Neuronal stem cell (in vitro differentiated cells): ENCODE measurements at regions not wholly inside any gene's neighbourhood (a gene's known extent, or its start where the extent isn't known, plus 50 kb on each side); places are given as distances from the start of the nearest gene placed in this dataset.

ENCODE experiments used
- DNase-seq: peaks from one replicate; pipeline ENCODE4 v3.0.0-alpha.2; 2013; ENCODE audit warnings: low spot score
- H2AFZ ChIP-seq: one replicate; pipeline ENCODE4 v1.6.1; 2013; ENCODE audit warnings: mild to moderate bottlenecking, low read length, inconsistent platforms
- H2AK5ac ChIP-seq: 2 replicates; pipeline ENCODE4 v1.6.1; 2013; ENCODE audit warnings: low read depth, mild to moderate bottlenecking, inconsistent platforms, low read length, moderate library complexity, mixed read lengths
- H2BK120ac ChIP-seq: 2 replicates; pipeline ENCODE4 v1.6.1; 2013; ENCODE audit warnings: low read depth, mild to moderate bottlenecking, inconsistent platforms, low read length, moderate library complexity, mixed read lengths
- H2BK12ac ChIP-seq: one replicate; pipeline ENCODE4 v1.6.1; 2013; ENCODE audit warnings: low read length, inconsistent platforms
- H2BK15ac ChIP-seq: 2 replicates; pipeline ENCODE4 v1.6.1; 2013; ENCODE audit warnings: mild to moderate bottlenecking, low read length, inconsistent platforms, mixed read lengths
- H2BK5ac ChIP-seq: one replicate; pipeline ENCODE4 v1.6.1; 2013; ENCODE audit warnings: inconsistent platforms, mild to moderate bottlenecking, low read length, moderate library complexity
- H3K14ac ChIP-seq: one replicate; pipeline ENCODE4 v1.6.1; 2013; ENCODE audit warnings: low read length, inconsistent platforms
- H3K18ac ChIP-seq: 2 replicates; pipeline ENCODE4 v1.6.1; 2013; ENCODE audit warnings: low read length, inconsistent platforms
- H3K23ac ChIP-seq: 2 replicates; pipeline ENCODE4 v1.6.1; 2013; ENCODE audit warnings: low read depth, mild to moderate bottlenecking, mixed read lengths, low read length, inconsistent platforms; ENCODE audit not compliant: poor library complexity
- H3K27ac ChIP-seq: replicated peaks from 3 replicates; pipeline ENCODE4 v1.5.1; 2013; ENCODE audit warnings: low read length, inconsistent platforms
- H3K27me3 ChIP-seq, 3 experiments: 2 replicates each; pipeline ENCODE4 v1.6.1; 2013; ENCODE audit warnings: low read length in 3 of 3, mild to moderate bottlenecking in 2 of 3, inconsistent platforms in 1 of 3, low read depth in 1 of 3, mixed read lengths in 1 of 3, moderate library complexity in 1 of 3; ENCODE audit not compliant: control insufficient read depth in 3 of 3, insufficient read depth in 3 of 3
- H3K36me3 ChIP-seq, 2 donors: replicated peaks in 1 of 2; 2 replicates each; pipeline ENCODE4 v1.6.1; 2013; ENCODE audit warnings: low read length in 2 of 2; ENCODE audit not compliant: control insufficient read depth in 2 of 2, insufficient read depth in 2 of 2
- H3K4ac ChIP-seq: 2 replicates; pipeline ENCODE4 v1.6.1; 2013; ENCODE audit warnings: inconsistent platforms, mild to moderate bottlenecking, low read length, moderate library complexity
- H3K4me1 ChIP-seq, 2 donors: 1 replicate in 1 of 2; 2 replicates in 1 of 2; pipeline ENCODE4 v1.6.1; 2013; ENCODE audit warnings: low read length in 2 of 2, low read depth in 1 of 2; ENCODE audit not compliant: control insufficient read depth in 2 of 2, insufficient read depth in 1 of 2
- H3K4me2 ChIP-seq: one replicate; pipeline ENCODE4 v1.6.1; 2013; ENCODE audit warnings: mild to moderate bottlenecking, low read length, inconsistent platforms; ENCODE audit not compliant: insufficient read depth, poor library complexity, severe bottlenecking
- H3K4me3 ChIP-seq, 2 donors: 2 replicates each; pipeline ENCODE4 v1.5.1; 2013; ENCODE audit warnings: low read length in 2 of 2, mild to moderate bottlenecking in 2 of 2, inconsistent platforms in 1 of 2, moderate library complexity in 1 of 2
- H3K79me1 ChIP-seq: one replicate; pipeline ENCODE4 v1.6.1; 2013; ENCODE audit warnings: low read depth, mild to moderate bottlenecking, inconsistent platforms, low read length, moderate library complexity
- H3K9ac ChIP-seq: one replicate; pipeline ENCODE4 v1.6.1; 2013; ENCODE audit warnings: mild to moderate bottlenecking, low read depth, low read length, inconsistent platforms; ENCODE audit not compliant: poor library complexity
- H3K9me3 ChIP-seq, 2 donors: replicated peaks in 1 of 2; 2 replicates each; pipeline versions ENCODE3 to v1.6.1; 2013; ENCODE audit warnings: low read length in 2 of 2, mild to moderate bottlenecking in 2 of 2, inconsistent platforms in 1 of 2, low read depth in 1 of 2, mixed read lengths in 1 of 2, moderate library complexity in 1 of 2; ENCODE audit not compliant: control insufficient read depth in 2 of 2, insufficient read depth in 1 of 2
- H4K8ac ChIP-seq: one replicate; pipeline ENCODE4 v1.6.1; 2013; ENCODE audit warnings: low read depth, mild to moderate bottlenecking, inconsistent platforms, low read length, moderate library complexity
- H4K91ac ChIP-seq: one replicate; pipeline ENCODE4 v1.6.1; 2013; ENCODE audit warnings: low read length, low read depth, mild to moderate bottlenecking, inconsistent platforms; ENCODE audit not compliant: poor library complexity
- WGBS, 2 donors: extraction: QIAGEN DNeasy Blood & Tissue Kit; methylation state at CpG; one replicate each; pipeline ENCODE4 v1.1.7; 2013; ENCODE audit warnings: missing lambda C conversion rate in 2 of 2, mixed read lengths in 1 of 2; ENCODE audit not compliant: insufficient read length in 2 of 2, insufficient replicate concordance in 1 of 2; ENCODE audit errors: extremely low coverage in 2 of 2; 5-methylcytosine and 5-hydroxymethylcytosine counted together

- H3K4ac ChIP-seq: no peak overlapping the region
- no peak overlapping the region for H2BK15ac ChIP-seq
- no peak overlapping the region for H2BK120ac ChIP-seq
- no peaks in the 10 kb centered on the region for H3K4me1 ChIP-seq
- no peak overlapping the region for H2BK5ac ChIP-seq
- no CpG with 5 or more reads among the region's 3 CpGs for WGBS, 2 donors
- H3K9ac ChIP-seq: no peak overlapping the region
- no peak overlapping the region for H3K18ac ChIP-seq
- no peak overlapping the region for H2AK5ac ChIP-seq
- no peaks in the 10 kb centered on the region for H3K9me3 ChIP-seq
- no peak overlapping the region for H3K14ac ChIP-seq
- no peak for DNase-seq
- no peaks in the 10 kb centered on the region for H3K79me1 ChIP-seq
- no peak overlapping the region for H3K4me2 ChIP-seq
- no peaks in the 10 kb centered on the region for H3K27me3 ChIP-seq
- H3K23ac ChIP-seq: no peak overlapping the region
- H4K91ac ChIP-seq: no peak overlapping the region
- H3K36me3 ChIP-seq: no peaks in the 10 kb centered on the region
- no peak overlapping the region for H3K4me3 ChIP-seq
- H3K27ac ChIP-seq: no peak overlapping the region
- H2AFZ ChIP-seq: no peak overlapping the region
- H2BK12ac ChIP-seq: no peak overlapping the region
- H4K8ac ChIP-seq: no peak overlapping the region
Measured at GRCh38 chr1:239155466-239156091, 230.8 kb upstream of the CHRM3 start.

DNA sequence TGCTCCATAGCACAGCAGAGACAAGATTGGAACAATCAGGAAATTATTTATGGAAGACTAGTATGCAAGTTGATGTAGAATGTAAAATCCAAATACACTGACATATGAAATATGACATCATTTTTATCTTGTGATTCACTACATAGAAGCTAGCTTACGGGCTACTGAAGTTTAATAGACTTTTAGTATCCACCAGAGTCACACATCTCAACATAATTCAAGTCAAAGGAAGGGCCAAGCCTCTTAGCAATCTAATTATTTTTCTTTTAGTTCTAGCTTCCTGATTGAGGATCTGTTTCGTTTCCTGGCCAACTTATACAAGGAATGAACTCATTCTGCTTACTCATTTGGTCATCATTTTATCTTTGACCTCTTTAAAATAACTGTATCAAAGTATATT lies 234.4 kb upstream of the CHRM3 start:
- Histone ChIP-seq H3K4me2 (no peak overlapping the region), H3K9me3 (no peaks in the 10 kb centered on the region), H3K4me3 (no peak overlapping the region), H2BK12ac (no peak overlapping the region), H3K23ac (no peak overlapping the region), H3K4me1 (no peaks in the 10 kb centered on the region), H3K9ac (no peak overlapping the region), H3K14ac (no peak overlapping the region), H3K36me3 (no peaks in the 10 kb centered on the region), H3K4ac (no peak overlapping the region), H3K27ac (no peak overlapping the region), H3K79me1 (no peaks in the 10 kb centered on the region), H2BK120ac (no peak overlapping the region), H3K27me3 (no peaks in the 10 kb centered on the region), H2BK5ac (no peak overlapping the region), H2BK15ac (no peak overlapping the region), H3K18ac (no peak overlapping the region), H4K8ac (no peak overlapping the region), H2AK5ac (no peak overlapping the region), H4K91ac (no peak overlapping the region), H2AFZ (no peak overlapping the region)
- no CpG with 5 or more reads among the region's 2 CpGs for WGBS, 2 donors
- no peak for DNase-seq

DNA sequence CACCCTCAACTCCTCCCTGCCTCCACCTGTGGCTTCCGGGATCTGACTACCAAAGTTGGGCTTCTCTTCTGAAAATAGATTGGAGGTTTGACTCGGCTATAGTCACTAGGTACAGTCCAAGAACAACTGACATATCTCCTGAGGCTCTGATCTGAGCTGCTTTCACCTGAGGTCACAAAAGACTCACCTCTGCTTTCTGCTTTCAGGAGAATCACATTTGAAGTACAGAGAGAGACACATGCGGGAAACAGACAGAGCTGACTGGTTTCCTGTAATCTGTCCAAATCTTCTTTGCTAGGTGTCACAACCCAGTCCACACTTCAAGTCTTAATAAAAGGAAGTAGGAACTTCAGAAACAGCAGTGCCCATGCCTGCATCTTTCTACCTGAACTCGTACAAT lies 245.4 kb upstream of the CHRM3 start:
- H3K4me1 ChIP-seq: no peaks in the 10 kb centered on the region
- no peaks in the 10 kb centered on the region for H3K79me1 ChIP-seq
- no peak overlapping the region for H3K4me2 ChIP-seq
- no peak overlapping the region for H2BK15ac ChIP-seq
- no peak overlapping the region for H2BK120ac ChIP-seq
- H3K4me3 ChIP-seq: no peak overlapping the region
- no peak overlapping the region for H3K14ac ChIP-seq
- H3K27ac ChIP-seq: no peak overlapping the region
- no peak overlapping the region for H3K18ac ChIP-seq
- no peaks in the 10 kb centered on the region for H3K27me3 ChIP-seq
- H2BK5ac ChIP-seq: no peak overlapping the region
- no peak overlapping the region for H2AK5ac ChIP-seq
- no peak overlapping the region for H3K23ac ChIP-seq
- no peaks in the 10 kb centered on the region for H3K36me3 ChIP-seq
- H2BK12ac ChIP-seq: no peak overlapping the region
- no peak overlapping the region for H4K8ac ChIP-seq
- no peak overlapping the region for H3K4ac ChIP-seq
- no peaks in the 10 kb centered on the region for H3K9me3 ChIP-seq
- no peak overlapping the region for H4K91ac ChIP-seq
- H3K9ac ChIP-seq: no peak overlapping the region
- no peak overlapping the region for H2AFZ ChIP-seq
- WGBS, 2 donors: no CpG with 5 or more reads among the region's 4 CpGs
- no peak for DNase-seq

DNA sequence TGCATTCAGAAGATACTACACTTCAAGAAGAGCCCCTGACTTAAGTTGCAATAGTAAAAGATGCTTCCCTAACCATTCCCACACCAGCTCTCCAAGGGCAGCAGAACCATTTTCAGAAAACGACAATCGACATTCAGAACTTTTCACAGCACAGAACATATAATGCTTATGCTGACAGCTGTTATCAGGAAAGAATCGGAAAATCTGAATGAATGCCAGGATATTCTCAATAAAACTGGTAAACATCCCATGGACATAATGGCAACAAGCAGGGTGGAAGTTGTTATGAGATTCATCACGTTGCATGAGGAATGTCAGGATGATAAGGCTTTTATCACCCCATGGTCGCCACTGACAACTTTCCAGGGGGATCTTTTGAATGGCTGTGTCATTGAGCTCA lies 246.6 kb upstream of the CHRM3 start:
- H2BK5ac ChIP-seq: no peak overlapping the region
- H4K8ac ChIP-seq: no peak overlapping the region
- H3K23ac ChIP-seq: no peak overlapping the region
- H3K14ac ChIP-seq: no peak overlapping the region
- no peaks in the 10 kb centered on the region for H3K9me3 ChIP-seq
- WGBS, 2 donors: no CpG with 5 or more reads among the region's 5 CpGs
- H2BK12ac ChIP-seq: no peak overlapping the region
- no peak overlapping the region for H3K18ac ChIP-seq
- no peak for DNase-seq
- H3K36me3 ChIP-seq: no peaks in the 10 kb centered on the region
- H3K4ac ChIP-seq: no peak overlapping the region
- no peak overlapping the region for H3K9ac ChIP-seq
- no peak overlapping the region for H2AFZ ChIP-seq
- H3K27me3 ChIP-seq: no peaks in the 10 kb centered on the region
- H3K79me1 ChIP-seq: no peaks in the 10 kb centered on the region
- no peak overlapping the region for H3K4me3 ChIP-seq
- H2AK5ac ChIP-seq: no peak overlapping the region
- no peaks in the 10 kb centered on the region for H3K4me1 ChIP-seq
- H2BK120ac ChIP-seq: no peak overlapping the region
- H4K91ac ChIP-seq: no peak overlapping the region
- H3K4me2 ChIP-seq: no peak overlapping the region
- H2BK15ac ChIP-seq: no peak overlapping the region
- no peak overlapping the region for H3K27ac ChIP-seq
